Ovary (tissue), 7 donors: ENCODE measurements at regions not wholly inside any gene's neighbourhood (a gene's known extent, or its start where the extent isn't known, plus 50 kb on each side); places are given as distances from the start of the nearest gene placed in this dataset.

Experiments
- DNase-seq, 5 donors: peaks; one replicate each; pipeline ENCODE4 v3.0.0-alpha.2; 2019 to 2020
- H3K27ac ChIP-seq, 2 donors: fragments of 200-600 bp; one replicate each; pipeline versions ENCODE4 v1.5.1 to v1.8.0; 2019 to 2022
- H3K27me3 ChIP-seq: fragments of 200-600 bp; one replicate; pipeline ENCODE4 v1.8.0; 2022
- H3K36me3 ChIP-seq: fragments of 200-600 bp; sonication (generic); one replicate; pipeline ENCODE4 v1.5.1; 2019
- H3K4me1 ChIP-seq: one replicate; pipeline ENCODE4 v1.8.1; 2013; ENCODE audit warnings: mild to moderate bottlenecking, moderate library complexity; ENCODE audit not compliant: insufficient read depth
- H3K4me3 ChIP-seq: fragments of 200-600 bp; sonication (generic); one replicate; pipeline ENCODE4 v1.5.1; 2017
- H3K9me3 ChIP-seq, 2 donors: fragments of 200-600 bp in 1 of 2; sonication (generic) in 1 of 2; one replicate each; pipeline versions ENCODE4 v1.5.1 to v1.8.1; 2013 to 2019; ENCODE audit warnings: mild to moderate bottlenecking in 1 of 2, moderate library complexity in 1 of 2
- CTCF ChIP-seq, 3 donors: fragments of 450-650 bp in 2 of 3; fragments of 200-600 bp in 1 of 3; IDR thresholded peaks; one replicate each; pipeline versions ENCODE4 v1.5.1 to v1.8.0; 2016 to 2022; ENCODE audit warnings: antibody characterized with exemption in 3 of 3, mild to moderate bottlenecking in 1 of 3
- EP300 ChIP-seq: sonication (generic); formaldehyde crosslinking; IDR thresholded peaks from one replicate; pipeline ENCODE4 v1.6.1; 2017; ENCODE audit warnings: antibody characterized with exemption
- POLR2A ChIP-seq: fragments of 450-650 bp; IDR thresholded peaks from one replicate; pipeline ENCODE4 v1.6.1; 2017; ENCODE audit warnings: antibody characterized with exemption, mild to moderate bottlenecking, moderate library complexity
- WGBS, 3 donors: extraction: QIAGEN DNeasy Blood & Tissue Kit in 1 of 3; methylation state at CpG; one replicate each; pipeline versions ENCODE4 v1.1.5 to v1.1.7; 2013 to 2017; 5-methylcytosine and 5-hydroxymethylcytosine counted together
- intact Hi-C, 4 donors: fragments of 100-400 bp; cut with DNase I; formaldehyde crosslinking; loops; one replicate each; pipeline versions ENCODE4 v1.11.0 to v1.15.1; 2022 to 2023
- donor health status: DM: no; HTN: no; CAD: no; lungs with moderate emphysema.
- donor health status: DM: no; HTN: no; CAD: no.
- donor health status: Bipolar disorder and iron deficiency.
- donor health status: DM: no; HTN: no; CAD: no.
- donor health status: DM: yes; HTN: yes; CAD: no.

- intact Hi-C loops = no loop called here
- no peaks in the 10 kb centered on the region for H3K36me3 ChIP-seq
- WGBS, 3 donors = 77 to 82% (median 79%) methylated on average over 11 of the region's 11 CpGs
- DNase-seq = no peak
- H3K27ac ChIP-seq = no peak overlapping the region
- H3K4me3 ChIP-seq = no peak overlapping the region
- no peaks in the 10 kb centered on the region for H3K4me1 ChIP-seq
- H3K9me3 ChIP-seq = no peaks in the 10 kb centered on the region
- H3K27me3 ChIP-seq = no peaks in the 10 kb centered on the region
- TF ChIP-seq EP300 = no peak
- no peak for TF ChIP-seq CTCF (IDR thresholded peaks at IDR 0.05)
- TF ChIP-seq POLR2A = no peak
These were observed 445.5 kb downstream of the MAN2A1 start for GRCh38 chr5:110134963-110135935.

- TF ChIP-seq POLR2A (no peak), EP300 (no peak), CTCF (IDR thresholded peaks at IDR 0.05) (no peak)
- Histone ChIP-seq H3K4me1 (no peaks in the 10 kb centered on the region), H3K4me3 (no peak overlapping the region), H3K36me3 (no peaks in the 10 kb centered on the region), H3K9me3 (no peaks in the 10 kb centered on the region), H3K27me3 (no peaks in the 10 kb centered on the region), H3K27ac (no peak overlapping the region)
- intact Hi-C loops = no loop called here
- no peak for DNase-seq
- WGBS, 3 donors = 67 to 75% (median 68%) methylated on average over 5 of the region's 5 CpGs
These were observed 460.5 kb downstream of the MAN2A1 start for GRCh38 chr5:110150199-110150598.

GRCh38 chr5:110159202-110159601 lies 469.5 kb downstream of the MAN2A1 start:
- Histone ChIP-seq H3K27ac (no peak overlapping the region), H3K4me3 (no peak overlapping the region), H3K27me3 (no peaks in the 10 kb centered on the region), H3K36me3 (no peaks in the 10 kb centered on the region), H3K4me1 (no peaks in the 10 kb centered on the region), H3K9me3 (no peaks in the 10 kb centered on the region)
- intact Hi-C loops = no loop called here
- 67 to 81% (median 80%) methylated on average over 1 of the region's 1 CpG for WGBS, 3 donors
- no peak for TF ChIP-seq EP300
- no peak for TF ChIP-seq CTCF (IDR thresholded peaks at IDR 0.05)
- TF ChIP-seq POLR2A = no peak
- no peak for DNase-seq

- intact Hi-C loops = no loop called here
- no peak overlapping the region for H3K27ac ChIP-seq
- WGBS, 3 donors = 76 to 87% (median 83%) methylated on average over 2 of the region's 2 CpGs
These were observed 471.4 kb downstream of the MAN2A1 start for GRCh38 chr5:110161162-110161561.

More at GRCh38 chr5:110161162-110161561, 471.4 kb downstream of the MAN2A1 start:
- no peaks in the 10 kb centered on the region for H3K27me3 ChIP-seq
- no peak for TF ChIP-seq CTCF (IDR thresholded peaks at IDR 0.05)
- H3K4me1 ChIP-seq = no peaks in the 10 kb centered on the region
- no peaks in the 10 kb centered on the region for H3K36me3 ChIP-seq
- no peak overlapping the region for H3K4me3 ChIP-seq
- no peaks in the 10 kb centered on the region for H3K9me3 ChIP-seq
- DNase-seq = no peak
